IMR-90 (cell line): ENCODE measurements at regions not wholly inside any gene's neighbourhood (a gene's known extent, or its start where the extent isn't known, plus 50 kb on each side); places are given as distances from the start of the nearest gene placed in this dataset.
A peak's percentile ranks its signal among the peaks of the same experiment; 100 is the strongest.

Experiments
- ATAC-seq: fragments of 200-7000 bp; cut with Tn5 transposase; 2 replicates; pipeline ENCODE4 v1.9.1; 2020; ENCODE audit warnings: low read depth, mild to moderate bottlenecking, moderate library complexity
- BruUV-seq: library from RNA; stranded (reverse); fragments of 400-500 nt; replicated peaks from 2 replicates; lab custom pipeline; 2021; lab: Mats Ljungman, UMichigan
- CTCF ChIA-PET: fragments of 300-600 bp; formaldehyde crosslinking; extraction: SDS; loops from one replicate; lab custom pipeline; 2021; ENCODE audit warnings: antibody characterized with exemption; lab: Yijun Ruan, JAX
- POLR2A ChIA-PET: fragments of 300-600 bp; sonication (Branson Sonifier 250); formaldehyde crosslinking; loops from one replicate; lab custom pipeline; 2022; ENCODE audit warnings: antibody characterized with exemption; ENCODE audit not compliant: unreplicated experiment; lab: Charles Lee
- DNase-seq: peaks from one replicate; pipeline ENCODE4 v3.0.0; 2013
- H2AFZ ChIP-seq: replicated peaks from 2 replicates; pipeline ENCODE3; 2013; ENCODE audit warnings: low read length, mild to moderate bottlenecking; ENCODE audit not compliant: poor library complexity
- H2AK5ac ChIP-seq: 2 replicates; pipeline ENCODE4 v1.6.1; 2013; ENCODE audit warnings: low read depth, low read length, inconsistent platforms
- H2AK9ac ChIP-seq: replicated peaks from 2 replicates; pipeline ENCODE3; 2013; ENCODE audit warnings: mild to moderate bottlenecking, low read depth, low read length, moderate library complexity; ENCODE audit not compliant: poor library complexity
- H2BK120ac ChIP-seq: 2 replicates; pipeline ENCODE4 v1.6.1; 2013; ENCODE audit warnings: low read depth, low read length, inconsistent platforms
- H2BK15ac ChIP-seq: 3 replicates; pipeline ENCODE4 v1.6.1; 2013; ENCODE audit warnings: low read depth, low read length, inconsistent platforms
- H2BK20ac ChIP-seq: 2 replicates; pipeline ENCODE4 v1.6.1; 2013; ENCODE audit warnings: low read depth, mild to moderate bottlenecking, inconsistent platforms, low read length, moderate library complexity
- H2BK5ac ChIP-seq: 2 replicates; pipeline ENCODE4 v1.6.1; 2013; ENCODE audit warnings: mild to moderate bottlenecking, low read depth, low read length, inconsistent platforms; ENCODE audit not compliant: poor library complexity, severe bottlenecking
- H3K14ac ChIP-seq: replicated peaks from 2 replicates; pipeline ENCODE4 v1.6.1; 2013; ENCODE audit warnings: low read depth, low read length, inconsistent platforms
- H3K18ac ChIP-seq: 2 replicates; pipeline ENCODE4 v1.6.1; 2013; ENCODE audit warnings: low read depth, low read length, control low read depth
- H3K23ac ChIP-seq: 2 replicates; pipeline ENCODE4 v1.6.1; 2013; ENCODE audit warnings: low read depth, low read length, inconsistent platforms
- H3K27ac ChIP-seq: 2 replicates; pipeline ENCODE4 v1.5.1; 2013; ENCODE audit warnings: mild to moderate bottlenecking, control low read depth, low read length; ENCODE audit not compliant: insufficient read depth
- H3K27me3 ChIP-seq: 2 replicates; pipeline ENCODE4 v1.6.1; 2013; ENCODE audit warnings: low read length; ENCODE audit not compliant: control insufficient read depth, insufficient read depth
- H3K36me3 ChIP-seq: 2 replicates; pipeline ENCODE4 v1.6.1; 2013; ENCODE audit warnings: low read length, mixed read lengths; ENCODE audit not compliant: control insufficient read depth, insufficient read depth
- H3K4ac ChIP-seq: 2 replicates; pipeline ENCODE4 v1.6.1; 2013; ENCODE audit warnings: low read depth, low read length, inconsistent platforms
- H3K4me1 ChIP-seq: 2 replicates; pipeline ENCODE4 v1.6.1; 2013; ENCODE audit warnings: low read length, mixed read lengths; ENCODE audit not compliant: control insufficient read depth, insufficient read depth
- H3K4me2 ChIP-seq: 2 replicates; pipeline ENCODE4 v1.6.1; 2013; ENCODE audit warnings: low read depth, mild to moderate bottlenecking, control low read depth, low read length, moderate library complexity
- H3K4me3 ChIP-seq: 2 replicates; pipeline ENCODE4 v1.5.1; 2013; ENCODE audit warnings: low read depth, mild to moderate bottlenecking, control low read depth, low read length, moderate library complexity; ENCODE audit not compliant: insufficient read depth
- H3K56ac ChIP-seq: 2 replicates; pipeline ENCODE4 v1.6.1; 2013; ENCODE audit warnings: low read length, inconsistent platforms; ENCODE audit not compliant: insufficient read depth; ENCODE audit errors: extremely low read depth
- H3K79me1 ChIP-seq, 2 experiments: 2 replicates each; pipeline ENCODE4 v1.6.1; 2013; ENCODE audit warnings: low read length in 2 of 2, inconsistent platforms in 1 of 2, low read depth in 1 of 2
- H3K9ac ChIP-seq: 2 replicates; pipeline ENCODE4 v1.6.1; 2013; ENCODE audit warnings: low read depth, low read length, control low read depth
- H3K9me1 ChIP-seq: 2 replicates; pipeline ENCODE4 v1.6.1; 2013; ENCODE audit warnings: low read length, inconsistent platforms; ENCODE audit not compliant: insufficient read depth
- H3K9me3 ChIP-seq: 2 replicates; pipeline ENCODE4 v1.6.1; 2013; ENCODE audit warnings: low read length; ENCODE audit not compliant: control insufficient read depth, insufficient read depth
- H4K20me1 ChIP-seq: 2 replicates; pipeline ENCODE4 v1.6.1; 2013; ENCODE audit warnings: low read length, inconsistent platforms; ENCODE audit not compliant: insufficient read depth
- H4K5ac ChIP-seq: 2 replicates; pipeline ENCODE4 v1.6.1; 2013; ENCODE audit warnings: mild to moderate bottlenecking, low read depth, low read length, control low read depth
- H4K8ac ChIP-seq, 2 experiments: 2 replicates each; pipeline ENCODE4 v1.6.1; 2013; ENCODE audit warnings: low read depth in 2 of 2, low read length in 2 of 2, control low read depth in 1 of 2, inconsistent platforms in 1 of 2
- H4K91ac ChIP-seq: 2 replicates; pipeline ENCODE4 v1.6.1; 2013; ENCODE audit warnings: low read depth, low read length, inconsistent platforms; ENCODE audit not compliant: insufficient read depth
- BHLHE40 ChIP-seq: fragments of 150-350 bp; IDR thresholded peaks from 2 replicates; pipeline ENCODE4 v1.6.1; 2016; ENCODE audit warnings: mild to moderate bottlenecking, low read depth, low read length
- CEBPB ChIP-seq: IDR thresholded peaks from 2 replicates; pipeline ENCODE4 v1.6.1; 2012; ENCODE audit warnings: low read depth, low read length, improper control_type of control experiment
- CHD1 ChIP-seq: IDR thresholded peaks from 2 replicates; pipeline ENCODE4 v1.6.1; 2012; ENCODE audit warnings: low read depth, low read length, improper control_type of control experiment
- WGBS, 2 experiments: methylation state at CpG; one replicate each; pipeline versions ENCODE4 v1.1.5 to v1.1.7; 2013; ENCODE audit warnings: missing lambda C conversion rate in 2 of 2; ENCODE audit not compliant: insufficient read length in 1 of 2; ENCODE audit errors: extremely low coverage in 2 of 2; 5-methylcytosine and 5-hydroxymethylcytosine counted together
- dilution Hi-C: fragments of 300-500 bp; cut with HindIII; formaldehyde crosslinking; loops from one replicate; pipeline ENCODE4 v1.14.3; 2018; ENCODE audit warnings: low sequenced_read_pairs; ENCODE audit not compliant: unreplicated experiment
- in situ Hi-C: fragments of 300-500 bp; cut with MboI; formaldehyde crosslinking; loops from 3 replicates; pipeline ENCODE4 v1.14.3; 2019; ENCODE audit warnings: low sequenced_read_pairs, inconsistent platforms, mixed read lengths
- intact Hi-C: fragments of 100-400 bp; cut with micrococcal nuclease; formaldehyde crosslinking; loops from 2 replicates; pipeline ENCODE4 v1.10.0; 2022

DNA sequence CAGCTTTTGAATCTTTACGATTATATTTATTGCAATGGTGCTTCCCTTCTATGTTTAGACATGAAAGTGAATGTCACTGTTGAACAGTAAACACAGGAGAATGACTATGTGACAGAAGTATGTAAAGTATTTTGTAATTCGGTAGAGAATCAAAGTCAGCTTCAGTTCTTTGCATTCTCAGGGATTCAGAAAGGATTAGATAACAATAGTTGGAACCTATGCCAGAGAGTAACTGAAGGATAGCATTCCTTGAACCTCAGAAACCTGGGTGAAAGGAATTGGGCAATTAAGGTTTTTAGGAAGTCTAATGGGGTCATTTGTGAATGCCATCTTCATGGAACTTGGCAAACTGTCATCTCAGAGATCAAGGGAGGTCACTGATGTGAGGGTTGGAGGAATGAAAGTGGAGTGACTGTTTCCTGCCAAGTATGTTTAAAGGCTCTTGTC is 305.3 kb upstream of the DDHD1 start:
- in situ Hi-C loops: no loop called here
- H3K23ac ChIP-seq: peak overlapping the region; percentile 99
- no peak overlapping the region for H3K4me3 ChIP-seq
- peak overlapping the region; percentile 96 for H3K18ac ChIP-seq
- H3K27me3 ChIP-seq: no peaks in the 10 kb centered on the region
- H2AK5ac ChIP-seq: peak overlapping the region; percentile 97
- H3K4me2 ChIP-seq: peak overlapping the region; percentile 79
- peak; percentile 16; the same call in 1 of the 2 replicates for TF ChIP-seq CEBPB
- no peak for TF ChIP-seq CHD1
- TF ChIP-seq BHLHE40: peak; percentile 6; the same call in 1 of the 2 replicates
- peak overlapping the region; percentile 89 for H3K14ac ChIP-seq
- H2AFZ ChIP-seq: peak overlapping the region; percentile 46
- H2BK20ac ChIP-seq: peak overlapping the region; percentile 99
- dilution Hi-C loops: no loop called here
- H3K36me3 ChIP-seq: no peaks in the 10 kb centered on the region
- H3K56ac ChIP-seq: peak overlapping the region; percentile 67
- ATAC-seq: peak; percentile 83
- H4K20me1 ChIP-seq: no peaks in the 10 kb centered on the region
- H3K9ac ChIP-seq: no peak overlapping the region
- H3K9me1 ChIP-seq: peaks cover 5% of the 10 kb centered on the region
- peak; percentile 77 for DNase-seq
- peaks cover 17% of the 10 kb centered on the region for H3K4me1 ChIP-seq
- peak overlapping the region; percentile 99 for H2BK120ac ChIP-seq
- BruUV-seq: no TSS peak
- H2AK9ac ChIP-seq: peak overlapping the region; percentile 79
- WGBS, 2 experiments: 0% methylated on average over 2 of the region's 2 CpGs; no CpG with 5 or more reads in 1 of the 2 experiments
- no peaks in the 10 kb centered on the region for H3K9me3 ChIP-seq
- H4K5ac ChIP-seq: peak overlapping the region; percentile 91
- peak overlapping the region; percentile 92 for H4K91ac ChIP-seq
- H2BK15ac ChIP-seq: peak overlapping the region; percentile 86; the same call in 2 of the 3 replicates
- ChIA-PET POLR2A (interaction anchor here (1.1 kb wide), 1 partner anchor 495 kb away, joined by 3 read pairs; no protein-coding TSS in a partner anchor), CTCF (interaction anchor here (0.6 to 1.4 kb wide), 6 partner anchors 12 to 161 kb away, joined by 3 to 4 read pairs (median 3); no protein-coding TSS in a partner anchor)
- peak overlapping the region; percentile 97 for H2BK5ac ChIP-seq
- H4K8ac ChIP-seq: peak overlapping the region; percentile 4 to 96; a peak in 3 of 4 replicates
- H3K79me1 ChIP-seq: no peaks in the 10 kb centered on the region
- H3K4ac ChIP-seq: peak overlapping the region; percentile 96
- intact Hi-C loops: no loop called here
- peak overlapping the region; percentile 63 for H3K27ac ChIP-seq
